ENCODE measurements at regions not wholly inside any gene's neighbourhood (a gene's known extent, or its start where the extent isn't known, plus 50 kb on each side); places are given as distances from the start of the nearest gene placed in this dataset.

- no peak overlapping the region for H3K4me3 ChIP-seq (ENCODE audit: low read depth, low read length)
- no peak for TF ChIP-seq CTCF (conservative IDR thresholded peaks at IDR 0.05; ENCODE audit: low read depth, low read length)
- no peak for DNase-seq (ENCODE audit: low read depth)
Measured at GRCh38 chr1:212213784-212214183, 71.4 kb upstream of the PPP2R5A start.

GRCh38 chr1:212214325-212214724, 70.9 kb upstream of the PPP2R5A start:
- TF ChIP-seq CTCF (conservative IDR thresholded peaks at IDR 0.05; ENCODE audit: low read depth, low read length): no peak
- H3K4me3 ChIP-seq (ENCODE audit: low read depth, low read length): no peak overlapping the region
- no peak for DNase-seq (ENCODE audit: low read depth)

GRCh38 chr1:212215910-212216309, 69.3 kb upstream of the PPP2R5A start:
- TF ChIP-seq CTCF (conservative IDR thresholded peaks at IDR 0.05; ENCODE audit: low read depth, low read length): no peak
- DNase-seq (ENCODE audit: low read depth): no peak
- H3K4me3 ChIP-seq (ENCODE audit: low read depth, low read length): no peak overlapping the region

- no peak for DNase-seq (ENCODE audit: low read depth)
- no peak overlapping the region for H3K4me3 ChIP-seq (ENCODE audit: low read depth, low read length)
- no peak for TF ChIP-seq CTCF (conservative IDR thresholded peaks at IDR 0.05; ENCODE audit: low read depth, low read length)
Measured at GRCh38 chr1:212217633-212218032, 67.6 kb upstream of the PPP2R5A start.

GRCh38 chr1:212218065-212218464, 67.1 kb upstream of the PPP2R5A start:
- no peak overlapping the region for H3K4me3 ChIP-seq (ENCODE audit: low read depth, low read length)
- TF ChIP-seq CTCF (conservative IDR thresholded peaks at IDR 0.05; ENCODE audit: low read depth, low read length): no peak
- DNase-seq (ENCODE audit: low read depth): no peak

GRCh38 chr1:212218911-212219310, 66.3 kb upstream of the PPP2R5A start:
- no peak overlapping the region for H3K4me3 ChIP-seq (ENCODE audit: low read depth, low read length)
- peak; percentile 96 for DNase-seq (ENCODE audit: low read depth)
- TF ChIP-seq CTCF (conservative IDR thresholded peaks at IDR 0.05; ENCODE audit: low read depth, low read length): no peak

- no peak for TF ChIP-seq CTCF (conservative IDR thresholded peaks at IDR 0.05; ENCODE audit: low read depth, low read length)
- peak; percentile 81 for DNase-seq (ENCODE audit: low read depth)
- H3K4me3 ChIP-seq (ENCODE audit: low read depth, low read length): no peak overlapping the region
Measured at GRCh38 chr1:212219679-212220463, 65.3 kb upstream of the PPP2R5A start.

Measured in epithelial cell of proximal tubule (primary cell).